HepG2 (cell line): ENCODE measurements at regions not wholly inside any gene's neighbourhood (a gene's known extent, or its start where the extent isn't known, plus 50 kb on each side); places are given as distances from the start of the nearest gene placed in this dataset.

Experiments
- AHDC1 ChIP-seq: sonication (generic); formaldehyde crosslinking; IDR thresholded peaks from 2 replicates; pipeline ENCODE4 v1.5.1; 2020; ENCODE audit warnings: mild to moderate bottlenecking, missing genetic modification reagents, borderline replicate concordance
- ISL2 ChIP-seq: sonication (generic); formaldehyde crosslinking; IDR thresholded peaks from 2 replicates; pipeline ENCODE4 v1.5.0; 2020; ENCODE audit warnings: missing genetic modification reagents
- KLF12 ChIP-seq: sonication (generic); formaldehyde crosslinking; IDR thresholded peaks from 2 replicates; pipeline ENCODE4 v1.4.0; 2020; ENCODE audit warnings: missing genetic modification reagents, borderline replicate concordance
- KLF16 ChIP-seq, 2 experiments: sonication (generic) in 1 of 2; formaldehyde crosslinking in 1 of 2; IDR thresholded peaks; 2 replicates each; pipeline versions ENCODE4 v1.6.1 to v1.8.0; 2016 to 2023; ENCODE audit warnings: missing genetic modification reagents in 2 of 2, missing compliant biosample characterization in 1 of 2
- MIER3 ChIP-seq: IDR thresholded peaks from 2 replicates; pipeline ENCODE4 v1.6.1; 2016; ENCODE audit warnings: missing compliant biosample characterization, borderline replicate concordance
- MXD3 ChIP-seq: IDR thresholded peaks from 2 replicates; pipeline ENCODE4 v1.6.1; 2016; ENCODE audit warnings: mild to moderate bottlenecking, missing biosample characterization, missing genetic modification reagents
- MXI1 ChIP-seq: IDR thresholded peaks from 3 replicates; pipeline ENCODE4 v1.6.1; 2012; ENCODE audit warnings: low read depth, low read length, inconsistent platforms, borderline replicate concordance
- NAIF1 ChIP-seq: sonication (generic); formaldehyde crosslinking; IDR thresholded peaks from 2 replicates; pipeline ENCODE4 v1.5.0; 2020; ENCODE audit warnings: mild to moderate bottlenecking, missing genetic modification reagents, borderline replicate concordance
- PRMT3 ChIP-seq: sonication (generic); formaldehyde crosslinking; IDR thresholded peaks from 2 replicates; pipeline ENCODE4 v1.8.1; 2022; ENCODE audit warnings: low read depth, mild to moderate bottlenecking, moderate library complexity, missing genetic modification reagents, borderline replicate concordance
- TEAD3 ChIP-seq: optimal IDR thresholded peaks from 2 replicates; pipeline ENCODE3; 2016; ENCODE audit warnings: borderline replicate concordance
- ZBTB39 ChIP-seq: sonication (generic); formaldehyde crosslinking; IDR thresholded peaks from 2 replicates; pipeline ENCODE4 v1.5.0; 2020; ENCODE audit warnings: missing genetic modification reagents
- ZNF331 ChIP-seq: sonication (generic); formaldehyde crosslinking; IDR thresholded peaks from 2 replicates; pipeline ENCODE4 v1.4.0; 2020; ENCODE audit warnings: missing genetic modification reagents
- ZNF350 ChIP-seq: sonication (generic); formaldehyde crosslinking; IDR thresholded peaks from 2 replicates; pipeline ENCODE4 v1.4.0; 2020; ENCODE audit warnings: mild to moderate bottlenecking, low read depth, missing genetic modification reagents, borderline replicate concordance
- ZNF431 ChIP-seq: sonication (generic); formaldehyde crosslinking; IDR thresholded peaks from 2 replicates; pipeline ENCODE4 v1.9.0; 2022; ENCODE audit warnings: missing genetic modification reagents, low read depth, mild to moderate bottlenecking, borderline replicate concordance
- ZNF550 ChIP-seq: sonication (generic); formaldehyde crosslinking; IDR thresholded peaks from 2 replicates; pipeline ENCODE4 v1.4.0; 2020; ENCODE audit warnings: mild to moderate bottlenecking, missing genetic modification reagents, borderline replicate concordance
- ZNF569 ChIP-seq: sonication (generic); formaldehyde crosslinking; IDR thresholded peaks from 2 replicates; pipeline ENCODE4 v1.5.0; 2020; ENCODE audit warnings: mild to moderate bottlenecking, missing genetic modification reagents, moderate library complexity, borderline replicate concordance
- ZNF879 ChIP-seq: sonication (generic); formaldehyde crosslinking; IDR thresholded peaks from 2 replicates; pipeline ENCODE4 v1.8.1; 2023; ENCODE audit warnings: missing genetic modification reagents
- TF ChIP-seq, protein P1 (sequence below): sonication (generic); formaldehyde crosslinking; IDR thresholded peaks from 2 replicates; pipeline ENCODE4 v1.5.1; 2020; ENCODE audit warnings: missing genetic modification reagents, mild to moderate bottlenecking, borderline replicate concordance

DNA sequence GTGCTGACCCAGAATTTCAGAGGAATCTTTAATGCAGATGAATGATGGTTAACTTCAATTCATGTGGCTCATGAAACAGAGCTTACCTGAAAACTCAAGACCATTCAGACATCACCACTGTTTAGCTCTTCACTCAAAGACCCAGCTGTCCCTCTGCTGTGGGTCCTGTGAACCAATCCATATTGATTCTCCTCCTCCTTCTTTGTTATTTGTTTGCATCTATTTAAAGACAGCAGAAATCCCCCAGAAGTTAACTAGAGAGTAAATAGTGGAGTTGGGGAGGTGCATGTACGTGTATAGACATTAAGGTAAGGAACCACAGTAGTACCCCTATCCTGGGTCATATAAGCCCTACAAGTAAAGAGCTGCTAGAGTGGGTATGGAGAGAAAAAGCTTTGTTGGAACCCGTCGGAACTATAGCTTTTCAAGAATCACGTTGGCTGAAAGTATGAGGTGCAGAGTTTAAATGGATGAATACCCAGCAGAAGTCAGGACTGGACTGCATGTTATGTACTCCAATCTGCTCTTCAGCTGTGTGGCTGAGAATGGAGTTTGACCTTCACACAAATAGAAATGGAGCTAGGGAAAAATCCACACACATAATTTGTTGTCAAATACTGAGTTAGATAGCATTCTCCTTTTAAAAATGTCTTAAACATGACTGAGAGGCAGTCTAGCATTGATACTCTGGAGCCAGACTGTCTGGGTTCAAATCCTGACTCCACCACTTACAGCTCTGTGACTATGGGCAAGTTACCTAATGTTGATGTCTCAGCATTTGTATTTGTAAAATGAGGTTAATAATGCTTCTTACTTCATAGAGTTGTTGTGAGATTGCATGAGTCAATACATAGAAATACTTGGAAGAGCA is 81.7 kb upstream of the HK2 start (continued):
- TF ChIP-seq AHDC1 (CRISPR knock-in tag) (peak; percentile 90), TEAD3 (CRISPR knock-in tag) (peak; percentile 87), ZNF331 (CRISPR knock-in tag) (no peak), PRMT3 (CRISPR knock-in tag) (no peak), KLF12 (CRISPR knock-in tag) (no peak), MIER3 (CRISPR knock-in tag) (no peak), MXD3 (CRISPR knock-in tag) (no peak), NAIF1 (CRISPR knock-in tag) (no peak), KLF16 (CRISPR knock-in tag; IDR thresholded peaks at IDR 0.05) (no peak), MXI1 (no peak), ZBTB39 (no peak; the same call in 1 of the 2 replicates), ZNF879 (no peak), ZNF431 (no peak; the same call in 1 of the 2 replicates), ZNF350 (CRISPR knock-in tag) (no peak), ZNF550 (no peak), ZNF569 (CRISPR knock-in tag) (no peak), ISL2 (CRISPR knock-in tag) (peak; percentile 56; the same call in 1 of the 2 replicates)
- TF ChIP-seq, protein P1, sequence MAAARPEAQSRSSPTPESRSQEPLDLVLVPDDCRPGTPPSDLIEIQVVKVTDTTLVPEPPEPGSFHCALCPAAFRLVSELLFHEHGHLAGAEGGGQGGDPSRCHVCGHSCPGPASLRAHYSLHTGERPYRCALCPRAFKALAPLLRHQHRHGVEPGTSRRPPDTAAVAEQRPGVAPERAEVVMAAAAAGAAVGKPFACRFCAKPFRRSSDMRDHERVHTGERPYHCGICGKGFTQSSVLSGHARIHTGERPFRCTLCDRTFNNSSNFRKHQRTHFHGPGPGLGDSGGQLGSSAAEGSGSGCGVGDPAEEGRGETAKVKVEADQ (CRISPR knock-in tag): no peak
